K562 (cell line): ENCODE measurements at regions not wholly inside any gene's neighbourhood (a gene's known extent, or its start where the extent isn't known, plus 50 kb on each side); places are given as distances from the start of the nearest gene placed in this dataset.

Source experiments
- ATAC-seq: fragments of 200-7000 bp; cut with Tn5 transposase; 3 replicates; pipeline ENCODE4 v1.9.1; 2020; ENCODE audit warnings: moderate library complexity
- BruUV-seq: library from RNA; stranded (reverse); fragments of 400-500 nt; replicated peaks from 2 replicates; lab custom pipeline; 2021; lab: Mats Ljungman, UMichigan
- CTCF ChIA-PET: fragments of 300-600 bp; formaldehyde crosslinking; extraction: SDS; loops from one replicate; lab custom pipeline; 2021; ENCODE audit warnings: low intra/inter-chr PET ratio; lab: Yijun Ruan, JAX
- POLR2A ChIA-PET: fragments of 300-600, 350-650 bp; sonication (Branson Sonifier 250); formaldehyde crosslinking; extraction: SDS; loops from one replicate; lab custom pipeline; 2021; ENCODE audit warnings: antibody characterized with exemption, inconsistent platforms; lab: Yijun Ruan, JAX
- DNase-seq, 4 experiments: peaks; one replicate each; pipeline versions ENCODE4 v3.0.0 to v3.0.0-alpha.2; 2011 to 2018; ENCODE audit warnings: low spot score in 3 of 4, mixed read lengths in 3 of 4; ENCODE audit errors: extremely low read depth in 1 of 4
- FAIRE-seq: peaks from 2 replicates; lab custom pipeline; 2011; peaks lifted over from hg19 to GRCh38; lab: Jason Lieb, UNC
- H2AFZ ChIP-seq: 2 replicates; pipeline ENCODE4 v1.6.0; 2011; ENCODE audit warnings: low read depth, low read length, control low read depth, inconsistent platforms
- H3K27ac ChIP-seq: fragments of 200-600 bp; 3 replicates; pipeline ENCODE4 v1.8.0; 2011; ENCODE audit warnings: low read depth, mild to moderate bottlenecking, control low read depth, inconsistent platforms, low read length, moderate library complexity, mixed read lengths; ENCODE audit errors: extremely low read depth
- H3K27me3 ChIP-seq, 2 experiments: fragments of 300-600 bp in 1 of 2; 2 replicates in 1 of 2; 3 replicates in 1 of 2; pipeline versions ENCODE4 v1.6.0 to v1.8.0; 2011; ENCODE audit warnings: inconsistent platforms in 2 of 2, low read length in 2 of 2, mild to moderate bottlenecking in 1 of 2, mixed read lengths in 1 of 2, moderate library complexity in 1 of 2; ENCODE audit not compliant: control insufficient read depth in 2 of 2, insufficient read depth in 2 of 2
- H3K36me3 ChIP-seq: fragments of 300-600 bp; 3 replicates; pipeline ENCODE4 v1.8.0; 2011; ENCODE audit warnings: mild to moderate bottlenecking, low read length, inconsistent platforms; ENCODE audit not compliant: control insufficient read depth, insufficient read depth
- H3K4me1 ChIP-seq, 2 experiments: fragments of 200-600 bp in 1 of 2; replicated peaks in 1 of 2; 2 replicates in 1 of 2; 3 replicates in 1 of 2; pipeline versions ENCODE4 v1.5.1 to v1.8.0; 2011; ENCODE audit warnings: inconsistent platforms in 2 of 2, low read length in 2 of 2, mild to moderate bottlenecking in 1 of 2, mixed read lengths in 1 of 2, moderate library complexity in 1 of 2; ENCODE audit not compliant: control insufficient read depth in 2 of 2, insufficient read depth in 2 of 2
- H3K4me2 ChIP-seq: 2 replicates; pipeline ENCODE4 v1.6.1; 2011; ENCODE audit warnings: low read length, control low read depth, inconsistent platforms, mixed read lengths; ENCODE audit not compliant: insufficient read depth
- H3K4me3 ChIP-seq: fragments of 200-600 bp; sonication (generic), shearing (Covaris generic); 2 replicates; pipeline ENCODE4 v1.5.1; 2016; ENCODE audit warnings: control low read depth, inconsistent platforms
- H3K79me2 ChIP-seq: fragments of 200-600 bp; 3 replicates; pipeline ENCODE4 v1.8.0; 2011; ENCODE audit warnings: low read length, inconsistent platforms; ENCODE audit not compliant: control insufficient read depth, insufficient read depth
- H3K9ac ChIP-seq, 2 experiments: 2 replicates each; pipeline versions ENCODE4 v1.6.0 to v1.6.1; 2011; ENCODE audit warnings: low read depth in 2 of 2, low read length in 2 of 2, control low read depth in 1 of 2, inconsistent platforms in 1 of 2, mild to moderate bottlenecking in 1 of 2, mixed read lengths in 1 of 2; ENCODE audit not compliant: insufficient read depth in 1 of 2
- H3K9me1 ChIP-seq: one replicate; pipeline ENCODE4 v1.6.0; 2011; ENCODE audit warnings: inconsistent platforms, mild to moderate bottlenecking, low read length, moderate library complexity; ENCODE audit not compliant: control insufficient read depth, insufficient read depth
- H3K9me3 ChIP-seq: replicated peaks from 2 replicates; pipeline ENCODE4 v1.5.1; 2011; ENCODE audit warnings: low read depth, low read length, inconsistent platforms; ENCODE audit not compliant: control insufficient read depth, insufficient read depth
- H4K20me1 ChIP-seq: replicated peaks from 2 replicates; pipeline ENCODE4 v1.6.1; 2011; ENCODE audit warnings: low read length, inconsistent platforms, mixed read lengths; ENCODE audit not compliant: control insufficient read depth, insufficient read depth
- BRF1 ChIP-seq: IDR thresholded peaks from 3 replicates; pipeline ENCODE4 v1.6.1; 2011; ENCODE audit warnings: borderline replicate concordance, mild to moderate bottlenecking; ENCODE audit not compliant: insufficient read length; ENCODE audit errors: extremely low read depth
- C11orf30 ChIP-seq: fragments of 450-650 bp; IDR thresholded peaks from 2 replicates; pipeline ENCODE4 v1.6.1; 2016; ENCODE audit warnings: low read depth, mild to moderate bottlenecking
- DIDO1 ChIP-seq: fragments of 450-650 bp; IDR thresholded peaks from 2 replicates; pipeline ENCODE4 v1.6.1; 2016; ENCODE audit warnings: low read depth, missing biosample characterization, missing genetic modification characterization
- ESRRA ChIP-seq: fragments of 450-650 bp; IDR thresholded peaks from 2 replicates; pipeline ENCODE4 v1.6.1; 2014; ENCODE audit warnings: low read depth, mild to moderate bottlenecking, moderate library complexity, borderline replicate concordance
- FIP1L1 ChIP-seq: fragments of 200-400 bp; formaldehyde crosslinking; IDR thresholded peaks from 2 replicates; pipeline ENCODE4 v1.6.1; 2018; ENCODE audit warnings: mild to moderate bottlenecking, low read depth, low read length; ENCODE audit not compliant: poor library complexity, severe bottlenecking
- GATAD2A ChIP-seq: fragments of 450-650 bp; IDR thresholded peaks from 2 replicates; pipeline ENCODE4 v1.6.1; 2017
- TEAD2 ChIP-seq: fragments of 450-650 bp; IDR thresholded peaks from 2 replicates; pipeline ENCODE4 v1.6.1; 2016; ENCODE audit warnings: missing genetic modification characterization, control low read depth, missing compliant biosample characterization
- ZEB2 ChIP-seq: fragments of 450-650 bp; IDR thresholded peaks from 2 replicates; pipeline ENCODE4 v1.6.1; 2016
- ZNF12 ChIP-seq: sonication (generic); formaldehyde crosslinking; IDR thresholded peaks from 2 replicates; pipeline ENCODE4 v1.4.0; 2020; ENCODE audit warnings: mild to moderate bottlenecking, missing genetic modification reagents
- ZNF253 ChIP-seq: fragments of 250-450 bp; sonication (Bioruptor Pico); conservative IDR thresholded peaks from 2 replicates; pipeline ENCODE4 v1.6.1; 2021; ENCODE audit warnings: mild to moderate bottlenecking
- ZNF3 ChIP-seq: fragments of 250-450 bp; sonication (Bioruptor Pico); IDR thresholded peaks from 2 replicates; pipeline ENCODE4 v1.5.0; 2021; ENCODE audit warnings: mild to moderate bottlenecking, moderate library complexity
- ZNF316 ChIP-seq: fragments of 450-650 bp; IDR thresholded peaks from 2 replicates; pipeline ENCODE4 v1.6.1; 2016
- ZNF324 ChIP-seq: fragments of 250-450 bp; sonication (Bioruptor Pico); IDR thresholded peaks from 2 replicates; pipeline ENCODE4 v1.4.0; 2020; ENCODE audit warnings: mild to moderate bottlenecking
- ZNF398 ChIP-seq: fragments of 250-450 bp; sonication (Bioruptor Pico); IDR thresholded peaks from 2 replicates; pipeline ENCODE4 v1.8.0; 2021; ENCODE audit warnings: moderate library complexity, mild to moderate bottlenecking, inconsistent platforms
- WGBS: fragments of 100-300 bp; shearing (Covaris generic); methylation state at CpG from one replicate; pipeline ENCODE4 v1.1.6; 2016; ENCODE audit warnings: low coverage, mixed read lengths; ENCODE audit not compliant: insufficient coverage; ENCODE audit errors: missing lambda C conversion rate; 5-methylcytosine and 5-hydroxymethylcytosine counted together
- in situ Hi-C: fragments of 300-500 bp; cut with MboI; formaldehyde crosslinking; loops from 4 replicates; pipeline ENCODE4 v1.15.0; 2018; ENCODE audit warnings: inconsistent platforms, mixed read lengths
- intact Hi-C: fragments of 100-400 bp; cut with micrococcal nuclease; formaldehyde crosslinking; loops from 2 replicates; pipeline ENCODE4 v1.14.2; 2022
- TF ChIP-seq, protein P1 (sequence below): sonication (generic); formaldehyde crosslinking; IDR thresholded peaks from 2 replicates; pipeline ENCODE4 v1.5.0; 2020; ENCODE audit warnings: missing genetic modification reagents

DNA sequence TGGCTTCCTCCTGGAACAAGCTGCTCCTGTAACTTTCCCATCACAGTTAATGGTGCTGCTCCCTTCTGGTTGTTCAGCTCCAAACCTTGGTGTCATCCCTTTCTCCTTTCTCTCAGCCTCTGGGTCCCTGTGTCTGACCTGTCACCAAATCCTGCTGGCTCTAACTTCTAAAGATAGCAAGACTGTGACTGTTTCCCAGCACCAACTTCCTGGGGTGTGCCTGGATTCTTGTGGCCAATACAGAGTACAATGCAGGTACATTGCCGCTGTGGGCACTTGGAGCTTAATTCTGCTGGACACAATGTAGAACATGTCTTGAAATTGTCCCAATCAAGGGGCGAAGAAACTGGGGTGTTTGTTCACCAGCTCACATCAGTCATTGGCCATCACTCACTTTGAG, 156.7 kb upstream of the CSF3R start:
- ChIA-PET POLR2A (interaction anchor here (0.5 to 1.1 kb wide), 4 partner anchors 11 to 846 kb away, joined by 3 to 7 read pairs (median 3); no protein-coding TSS in a partner anchor), CTCF (no interaction called here)
- Histone ChIP-seq H3K4me1 (no peaks in the 10 kb centered on the region), H3K79me2 (no peaks in the 10 kb centered on the region), H3K9ac (no peak overlapping the region), H3K9me3 (no peaks in the 10 kb centered on the region), H3K4me2 (no peak overlapping the region), H3K36me3 (no peaks in the 10 kb centered on the region), H3K27me3 (peaks cover 5 to 54% of the 10 kb centered on the region in 2 experiments; a peak in 4 of 5 replicates), H2AFZ (no peak overlapping the region), H3K27ac (no peak overlapping the region), H3K4me3 (no peak overlapping the region), H4K20me1 (0 out of 2 replicates have a peak, but pooled peaks cover 4% of the 10 kb centered on the region), H3K9me1 (no peaks in the 10 kb centered on the region)
- TF ChIP-seq FIP1L1 (no peak), ZEB2 (no peak)
- in situ Hi-C loops: no loop called here
- ATAC-seq (no peak), DNase-seq (no peak), FAIRE-seq (no peak)
- 3% methylated on average over 2 of the region's 2 CpGs for WGBS
- intact Hi-C loops: no loop called here
- no TSS peak for BruUV-seq

DNA sequence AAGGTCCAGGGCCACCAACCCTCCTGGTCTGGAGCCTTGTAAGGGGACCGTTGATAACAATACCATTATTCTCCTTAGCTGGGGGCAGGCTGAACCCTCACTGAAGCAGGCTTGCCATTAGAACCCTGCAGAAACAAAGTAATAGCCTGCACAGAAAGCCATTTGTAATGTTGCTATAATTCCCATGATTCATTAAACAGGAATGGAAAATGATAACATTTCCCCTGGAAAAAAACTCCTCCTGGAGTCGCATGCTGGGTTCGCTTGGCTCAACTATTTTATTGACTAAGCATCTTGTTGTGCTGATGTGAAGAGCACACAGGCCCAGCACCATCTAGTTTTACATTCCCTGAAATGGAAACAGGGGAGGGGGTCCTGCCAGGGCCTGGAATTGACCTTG, 155.6 kb upstream of the CSF3R start:
- H3K36me3 ChIP-seq: no peaks in the 10 kb centered on the region
- H3K4me3 ChIP-seq: no peak overlapping the region
- WGBS: 3% methylated on average over 3 of the region's 3 CpGs
- no peaks in the 10 kb centered on the region for H3K79me2 ChIP-seq
- no TSS peak for BruUV-seq
- H3K27me3 ChIP-seq: peaks cover 5 to 47% of the 10 kb centered on the region in 2 experiments; a peak in 4 of 5 replicates
- FAIRE-seq: no peak
- ATAC-seq: no peak
- intact Hi-C loops: no loop called here
- in situ Hi-C loops: no loop called here
- H3K9me1 ChIP-seq: no peaks in the 10 kb centered on the region
- H3K27ac ChIP-seq: no peak overlapping the region
- no peak for DNase-seq
- H2AFZ ChIP-seq: no peak overlapping the region
- no peak overlapping the region for H3K4me2 ChIP-seq
- POLR2A ChIA-PET: no interaction called here
- 0 out of 2 replicates have a peak, but pooled peaks cover 4% of the 10 kb centered on the region for H4K20me1 ChIP-seq
- CTCF ChIA-PET: no interaction called here
- H3K9ac ChIP-seq: no peak overlapping the region
- no peaks in the 10 kb centered on the region for H3K4me1 ChIP-seq
- no peaks in the 10 kb centered on the region for H3K9me3 ChIP-seq
- TF ChIP-seq ZNF3 (CRISPR knock-in tag): no peak
- TF ChIP-seq BRF1: no peak
- TF ChIP-seq, protein P1, sequence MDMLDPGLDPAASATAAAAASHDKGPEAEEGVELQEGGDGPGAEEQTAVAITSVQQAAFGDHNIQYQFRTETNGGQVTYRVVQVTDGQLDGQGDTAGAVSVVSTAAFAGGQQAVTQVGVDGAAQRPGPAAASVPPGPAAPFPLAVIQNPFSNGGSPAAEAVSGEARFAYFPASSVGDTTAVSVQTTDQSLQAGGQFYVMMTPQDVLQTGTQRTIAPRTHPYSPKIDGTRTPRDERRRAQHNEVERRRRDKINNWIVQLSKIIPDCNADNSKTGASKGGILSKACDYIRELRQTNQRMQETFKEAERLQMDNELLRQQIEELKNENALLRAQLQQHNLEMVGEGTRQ (CRISPR knock-in tag): no peak
- TF ChIP-seq ZNF12: no peak
- no peak for TF ChIP-seq ZNF253
- TF ChIP-seq ZNF324 (CRISPR knock-in tag): no peak
- TF ChIP-seq ESRRA: no peak
- no peak for TF ChIP-seq TEAD2 (tag)
- no peak for TF ChIP-seq ZNF316
- no peak for TF ChIP-seq DIDO1 (tag)
- no peak for TF ChIP-seq GATAD2A
- TF ChIP-seq ZNF398: no peak
- TF ChIP-seq C11orf30: no peak
